Lung (tissue), 11 donors: ENCODE measurements at regions not wholly inside any gene's neighbourhood (a gene's known extent, or its start where the extent isn't known, plus 50 kb on each side); places are given as distances from the start of the nearest gene placed in this dataset.

Source experiments
- ATAC-seq: fragments of 200-7000 bp; cut with Tn5 transposase; one replicate; pipeline ENCODE4 v1.9.1; 2020; ENCODE audit warnings: moderate number of reproducible peaks; ENCODE audit not compliant: insufficient read depth, low FRiP score
- DNase-seq, 3 donors: peaks; one replicate each; pipeline ENCODE4 v3.0.0-alpha.2; 2013 to 2017
- H3K27ac ChIP-seq, 2 donors: one replicate each; pipeline ENCODE4 v1.5.1; 2013; ENCODE audit warnings: mild to moderate bottlenecking in 2 of 2, moderate library complexity in 2 of 2, control low read depth in 1 of 2, inconsistent platforms in 1 of 2, low read depth in 1 of 2, low read length in 1 of 2
- H3K27me3 ChIP-seq, 3 donors: one replicate each; pipeline ENCODE4 v1.5.1; 2013; ENCODE audit warnings: low read length in 2 of 3; ENCODE audit not compliant: control insufficient read depth in 3 of 3, insufficient read depth in 3 of 3
- H3K36me3 ChIP-seq, 4 donors: one replicate each; pipeline ENCODE4 v1.5.1; 2013; ENCODE audit warnings: low read length in 4 of 4, mild to moderate bottlenecking in 1 of 4, moderate library complexity in 1 of 4; ENCODE audit not compliant: control insufficient read depth in 4 of 4, insufficient read depth in 4 of 4
- H3K4me1 ChIP-seq, 5 donors: one replicate each; pipeline ENCODE4 v1.5.1; 2013; ENCODE audit warnings: low read length in 5 of 5, mild to moderate bottlenecking in 2 of 5, moderate library complexity in 1 of 5; ENCODE audit not compliant: control insufficient read depth in 5 of 5, insufficient read depth in 5 of 5
- H3K4me3 ChIP-seq: one replicate; pipeline ENCODE4 v1.5.1; 2013; ENCODE audit warnings: mild to moderate bottlenecking, control low read depth, moderate library complexity
- H3K9ac ChIP-seq, 2 donors: one replicate each; pipeline ENCODE4 v1.5.1; 2013; ENCODE audit warnings: low read length in 2 of 2, control low read depth in 1 of 2; ENCODE audit not compliant: insufficient read depth in 1 of 2
- H3K9me3 ChIP-seq, 4 donors: one replicate each; pipeline ENCODE4 v1.5.1; 2013; ENCODE audit warnings: low read length in 3 of 4, mild to moderate bottlenecking in 1 of 4, moderate library complexity in 1 of 4; ENCODE audit not compliant: control insufficient read depth in 4 of 4, insufficient read depth in 3 of 4
- WGBS, 2 donors: extraction: QIAGEN DNeasy Blood & Tissue Kit; methylation state at CpG; one replicate each; pipeline ENCODE4 v1.1.7; 2013; 5-methylcytosine and 5-hydroxymethylcytosine counted together
- TF ChIP-seq, protein P1 (sequence below): IDR thresholded peaks from 2 replicates; pipeline ENCODE4 v1.5.1; 2012; ENCODE audit warnings: mild to moderate bottlenecking; ENCODE audit errors: control extremely low read depth, extremely low read depth
- donor health status: control.
- donor health status: control.
- donor health status: Bipolar disorder and iron deficiency.
- donor health status: healthy.
- donor health status: DM: yes; HTN: yes; CAD: no.

DNA sequence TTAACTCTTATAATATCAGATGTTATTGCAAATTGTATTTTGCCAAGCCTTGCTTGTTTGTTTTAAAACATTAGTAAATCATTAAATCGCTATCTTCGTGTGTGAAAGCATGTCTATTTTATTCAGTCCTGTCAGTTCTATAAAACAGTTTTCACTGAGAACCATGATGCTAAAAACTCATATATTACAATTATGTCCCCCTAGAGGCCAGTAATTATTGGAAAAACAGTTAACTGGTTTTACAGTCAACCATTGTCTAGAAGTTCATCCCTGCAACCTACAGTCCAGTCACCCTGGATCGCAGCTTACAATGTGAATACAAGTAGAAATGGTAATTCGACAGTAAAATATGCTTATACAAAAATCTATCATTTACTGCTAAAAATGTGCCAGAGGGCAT, 311.5 kb upstream of the ROBO2 start:
- Histone ChIP-seq H3K4me3 (no peak overlapping the region), H3K36me3 (no peaks in the 10 kb centered on the region), H3K9ac (no peak overlapping the region), H3K27me3 (no peaks in the 10 kb centered on the region), H3K27ac (no peak overlapping the region), H3K4me1 (no peaks in the 10 kb centered on the region), H3K9me3 (no peaks in the 10 kb centered on the region)
- DNase-seq (no peak), ATAC-seq (no peak)
- TF ChIP-seq, protein P1, sequence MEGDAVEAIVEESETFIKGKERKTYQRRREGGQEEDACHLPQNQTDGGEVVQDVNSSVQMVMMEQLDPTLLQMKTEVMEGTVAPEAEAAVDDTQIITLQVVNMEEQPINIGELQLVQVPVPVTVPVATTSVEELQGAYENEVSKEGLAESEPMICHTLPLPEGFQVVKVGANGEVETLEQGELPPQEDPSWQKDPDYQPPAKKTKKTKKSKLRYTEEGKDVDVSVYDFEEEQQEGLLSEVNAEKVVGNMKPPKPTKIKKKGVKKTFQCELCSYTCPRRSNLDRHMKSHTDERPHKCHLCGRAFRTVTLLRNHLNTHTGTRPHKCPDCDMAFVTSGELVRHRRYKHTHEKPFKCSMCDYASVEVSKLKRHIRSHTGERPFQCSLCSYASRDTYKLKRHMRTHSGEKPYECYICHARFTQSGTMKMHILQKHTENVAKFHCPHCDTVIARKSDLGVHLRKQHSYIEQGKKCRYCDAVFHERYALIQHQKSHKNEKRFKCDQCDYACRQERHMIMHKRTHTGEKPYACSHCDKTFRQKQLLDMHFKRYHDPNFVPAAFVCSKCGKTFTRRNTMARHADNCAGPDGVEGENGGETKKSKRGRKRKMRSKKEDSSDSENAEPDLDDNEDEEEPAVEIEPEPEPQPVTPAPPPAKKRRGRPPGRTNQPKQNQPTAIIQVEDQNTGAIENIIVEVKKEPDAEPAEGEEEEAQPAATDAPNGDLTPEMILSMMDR: no peak
- 89 to 93% methylated on average over 4 of the region's 4 CpGs for WGBS, 2 donors

DNA sequence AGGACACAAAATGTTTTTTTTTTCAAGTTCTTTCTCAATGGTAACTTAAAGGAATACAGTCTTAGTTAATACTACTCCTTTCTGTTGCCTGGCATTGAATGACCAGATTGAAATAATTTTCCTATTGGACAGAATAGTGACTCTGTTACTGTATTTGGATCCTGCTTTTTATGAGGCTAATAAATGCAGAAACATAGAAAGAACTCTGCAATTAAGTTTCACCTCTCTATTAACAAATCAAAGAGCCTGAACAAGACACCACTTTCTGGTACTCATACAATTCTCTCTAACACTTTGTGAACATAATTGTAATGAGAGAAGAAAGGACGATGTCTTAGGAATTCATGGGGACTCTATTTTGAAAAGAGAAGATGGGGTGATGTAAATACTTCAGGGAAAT, 308.4 kb upstream of the ROBO2 start:
- no peak for ATAC-seq
- DNase-seq: no peak
- TF ChIP-seq, protein P1: no peak
- no peak overlapping the region for H3K4me3 ChIP-seq
- H3K9ac ChIP-seq: no peak overlapping the region
- no peaks in the 10 kb centered on the region for H3K36me3 ChIP-seq
- no peaks in the 10 kb centered on the region for H3K27me3 ChIP-seq
- H3K4me1 ChIP-seq: no peaks in the 10 kb centered on the region
- no peaks in the 10 kb centered on the region for H3K9me3 ChIP-seq
- 77 to 84% methylated on average over 1 of the region's 1 CpG for WGBS, 2 donors
- no peak overlapping the region for H3K27ac ChIP-seq

DNA sequence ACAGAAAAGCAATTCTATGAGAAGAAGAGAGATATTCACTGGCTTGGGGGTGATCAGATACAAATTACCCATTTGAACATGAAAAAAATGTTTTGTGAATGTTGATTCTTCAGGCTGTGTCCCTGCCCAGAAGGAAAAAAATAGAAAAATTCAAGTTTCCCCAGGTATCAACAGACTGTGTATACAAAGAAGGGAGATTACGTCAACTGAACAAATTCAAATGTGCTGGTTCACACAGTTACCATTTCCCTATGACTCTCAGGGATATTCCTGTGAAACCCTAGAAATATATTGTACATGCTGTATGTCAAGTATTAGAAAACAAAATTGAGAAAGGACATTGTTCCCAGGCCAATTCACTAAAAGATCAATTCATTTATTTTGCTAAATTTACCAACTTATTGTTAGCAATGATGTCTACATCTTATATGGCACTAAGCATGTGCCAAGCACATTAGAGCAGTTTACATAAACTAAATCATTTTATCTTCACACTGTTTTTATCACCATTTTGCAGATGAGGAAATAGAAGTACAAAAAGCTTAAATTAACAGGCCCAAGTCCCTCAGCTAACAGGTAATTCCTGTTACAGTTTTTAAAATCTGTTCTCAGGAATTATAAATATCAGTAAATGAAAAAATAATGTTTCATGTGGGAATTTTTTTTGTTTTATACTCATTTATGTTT, 306.7 kb upstream of the ROBO2 start:
- Histone ChIP-seq H3K4me3 (no peak overlapping the region), H3K36me3 (no peaks in the 10 kb centered on the region), H3K9me3 (no peaks in the 10 kb centered on the region), H3K27me3 (no peaks in the 10 kb centered on the region), H3K4me1 (no peaks in the 10 kb centered on the region), H3K27ac (no peak overlapping the region), H3K9ac (no peak overlapping the region)
- no peak for ATAC-seq
- TF ChIP-seq, protein P1: no peak
- no peak for DNase-seq
- WGBS, 2 donors: 91 to 94% methylated on average over 1 of the region's 1 CpG

DNA sequence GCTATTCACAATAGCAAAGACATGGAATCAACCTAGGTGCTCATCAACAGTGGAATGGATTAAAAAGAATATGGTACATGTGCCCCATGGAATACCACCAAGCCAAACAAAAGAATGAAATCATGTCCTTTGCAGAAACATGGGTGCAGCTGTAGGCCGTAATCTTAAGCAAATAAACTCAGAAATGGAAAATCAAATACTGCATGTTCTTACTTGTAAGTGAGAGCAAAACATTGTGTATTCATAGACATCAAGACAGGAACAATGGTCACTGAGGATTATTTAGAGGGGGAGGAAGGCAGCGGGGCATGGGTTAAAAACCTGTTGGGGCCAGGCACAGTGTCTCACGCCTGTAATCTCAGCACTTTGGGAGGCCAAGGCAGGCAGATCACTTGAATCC, 304.7 kb upstream of the ROBO2 start:
- TF ChIP-seq, protein P1: no peak
- WGBS, 2 donors: 38 to 62% methylated on average over 3 of the region's 3 CpGs
- Histone ChIP-seq H3K4me1 (no peaks in the 10 kb centered on the region), H3K36me3 (no peaks in the 10 kb centered on the region), H3K4me3 (no peak overlapping the region), H3K27me3 (no peaks in the 10 kb centered on the region), H3K9ac (no peak overlapping the region), H3K27ac (no peak overlapping the region), H3K9me3 (no peaks in the 10 kb centered on the region)
- DNase-seq (no peak), ATAC-seq (no peak)
